ENCODE measurements at regions not wholly inside any gene's neighbourhood (a gene's known extent, or its start where the extent isn't known, plus 50 kb on each side); places are given as distances from the start of the nearest gene placed in this dataset.

GRCh38 chr1:37306461-37306860 lies 167.9 kb upstream of the ZC3H12A start:
- ChIA-PET POLR2A (no interaction called here), CTCF (no interaction called here)
- Histone ChIP-seq H3K4me1 (ENCODE audit: control insufficient read depth, insufficient read depth, low read length) (no peaks in the 10 kb centered on the region), H3K36me3 (ENCODE audit: control insufficient read depth in 2 of 2, insufficient read depth in 1 of 2, low read length in 2 of 2) (no peaks in the 10 kb centered on the region), H3K9me3 (ENCODE audit: control insufficient read depth, insufficient read depth, low read depth, low read length) (no peaks in the 10 kb centered on the region), H3K4me3 (ENCODE audit: low read depth, low read length) (no peak overlapping the region), H3K27ac (ENCODE audit: extremely low read depth, low read depth, low read length) (no peak overlapping the region)
- TF ChIP-seq ZSCAN5A (tag by site-specific recombination; IDR thresholded peaks at IDR 0.05) (no peak), ZNF433 (tag by site-specific recombination; IDR thresholded peaks at IDR 0.05; ENCODE audit: low read depth) (no peak), YY1 (tag by site-specific recombination; IDR thresholded peaks at IDR 0.05) (no peak), ZNF311 (tag by site-specific recombination; IDR thresholded peaks at IDR 0.05; ENCODE audit: borderline replicate concordance) (no peak), MZF1 (tag by site-specific recombination; IDR thresholded peaks at IDR 0.05; ENCODE audit: borderline replicate concordance) (no peak), ZNF223 (tag by site-specific recombination; IDR thresholded peaks at IDR 0.05) (no peak), REST (tag by site-specific recombination; IDR thresholded peaks at IDR 0.05) (no peak), ZNF510 (tag by site-specific recombination; IDR thresholded peaks at IDR 0.05; ENCODE audit: insufficient replicate concordance) (no peak)
- TF ChIP-seq, protein P1, sequence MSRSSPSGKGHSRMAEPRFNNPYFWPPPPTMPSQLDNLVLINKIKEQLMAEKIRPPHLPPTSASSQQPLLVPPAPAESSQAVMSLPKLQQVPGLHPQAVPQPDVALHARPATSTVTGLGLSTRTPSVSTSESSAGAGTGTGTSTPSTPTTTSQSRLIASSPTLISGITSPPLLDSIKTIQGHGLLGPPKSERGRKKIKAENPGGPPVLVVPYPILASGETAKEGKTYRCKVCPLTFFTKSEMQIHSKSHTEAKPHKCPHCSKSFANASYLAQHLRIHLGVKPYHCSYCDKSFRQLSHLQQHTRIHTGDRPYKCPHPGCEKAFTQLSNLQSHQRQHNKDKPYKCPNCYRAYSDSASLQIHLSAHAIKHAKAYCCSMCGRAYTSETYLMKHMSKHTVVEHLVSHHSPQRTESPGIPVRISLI (tag by site-specific recombination; IDR thresholded peaks at IDR 0.05) = no peak
- TF ChIP-seq, protein P2, sequence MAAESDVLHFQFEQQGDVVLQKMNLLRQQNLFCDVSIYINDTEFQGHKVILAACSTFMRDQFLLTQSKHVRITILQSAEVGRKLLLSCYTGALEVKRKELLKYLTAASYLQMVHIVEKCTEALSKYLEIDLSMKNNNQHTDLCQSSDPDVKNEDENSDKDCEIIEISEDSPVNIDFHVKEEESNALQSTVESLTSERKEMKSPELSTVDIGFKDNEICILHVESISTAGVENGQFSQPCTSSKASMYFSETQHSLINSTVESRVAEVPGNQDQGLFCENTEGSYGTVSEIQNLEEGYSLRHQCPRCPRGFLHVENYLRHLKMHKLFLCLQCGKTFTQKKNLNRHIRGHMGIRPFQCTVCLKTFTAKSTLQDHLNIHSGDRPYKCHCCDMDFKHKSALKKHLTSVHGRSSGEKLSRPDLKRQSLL (tag by site-specific recombination; IDR thresholded peaks at IDR 0.05) = no peak
- TF ChIP-seq, protein P3, sequence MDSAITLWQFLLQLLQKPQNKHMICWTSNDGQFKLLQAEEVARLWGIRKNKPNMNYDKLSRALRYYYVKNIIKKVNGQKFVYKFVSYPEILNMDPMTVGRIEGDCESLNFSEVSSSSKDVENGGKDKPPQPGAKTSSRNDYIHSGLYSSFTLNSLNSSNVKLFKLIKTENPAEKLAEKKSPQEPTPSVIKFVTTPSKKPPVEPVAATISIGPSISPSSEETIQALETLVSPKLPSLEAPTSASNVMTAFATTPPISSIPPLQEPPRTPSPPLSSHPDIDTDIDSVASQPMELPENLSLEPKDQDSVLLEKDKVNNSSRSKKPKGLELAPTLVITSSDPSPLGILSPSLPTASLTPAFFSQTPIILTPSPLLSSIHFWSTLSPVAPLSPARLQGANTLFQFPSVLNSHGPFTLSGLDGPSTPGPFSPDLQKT (IDR thresholded peaks at IDR 0.05; ENCODE audit: borderline replicate concordance, low read depth, low read length) = no peak

DNA sequence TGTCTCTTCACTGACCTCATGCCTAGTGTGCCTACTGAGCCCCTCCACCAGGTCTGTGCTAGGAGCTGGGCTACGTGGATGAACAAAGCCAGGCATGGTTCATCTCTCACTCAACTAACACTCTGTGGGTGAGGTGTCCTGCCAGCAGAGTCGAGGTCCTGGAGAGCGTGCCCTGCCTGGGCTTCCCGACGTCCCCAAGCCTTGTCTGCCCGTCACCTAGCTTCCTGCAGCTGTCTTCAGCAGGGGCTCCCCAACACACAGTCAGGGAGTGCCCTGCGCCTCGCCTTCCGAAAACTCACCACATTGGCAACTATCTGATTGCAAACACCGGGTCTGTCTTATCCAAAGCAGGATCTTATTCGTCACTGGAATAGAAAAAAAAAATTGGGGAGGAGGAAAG lies 167.5 kb upstream of the ZC3H12A start:
- ChIA-PET CTCF (no interaction called here), POLR2A (no interaction called here)

More for the DNA sequence above, 167.5 kb upstream of the ZC3H12A start:
- H3K4me3 ChIP-seq (ENCODE audit: low read depth, low read length) = no peak overlapping the region
- H3K27ac ChIP-seq (ENCODE audit: extremely low read depth, low read depth, low read length) = no peak overlapping the region
- H3K9me3 ChIP-seq (ENCODE audit: control insufficient read depth, insufficient read depth, low read depth, low read length) = no peaks in the 10 kb centered on the region
- no peaks in the 10 kb centered on the region for H3K36me3 ChIP-seq (ENCODE audit: control insufficient read depth in 2 of 2, insufficient read depth in 1 of 2, low read length in 2 of 2)
- no peaks in the 10 kb centered on the region for H3K4me1 ChIP-seq (ENCODE audit: control insufficient read depth, insufficient read depth, low read length)
- TF ChIP-seq, protein P4, sequence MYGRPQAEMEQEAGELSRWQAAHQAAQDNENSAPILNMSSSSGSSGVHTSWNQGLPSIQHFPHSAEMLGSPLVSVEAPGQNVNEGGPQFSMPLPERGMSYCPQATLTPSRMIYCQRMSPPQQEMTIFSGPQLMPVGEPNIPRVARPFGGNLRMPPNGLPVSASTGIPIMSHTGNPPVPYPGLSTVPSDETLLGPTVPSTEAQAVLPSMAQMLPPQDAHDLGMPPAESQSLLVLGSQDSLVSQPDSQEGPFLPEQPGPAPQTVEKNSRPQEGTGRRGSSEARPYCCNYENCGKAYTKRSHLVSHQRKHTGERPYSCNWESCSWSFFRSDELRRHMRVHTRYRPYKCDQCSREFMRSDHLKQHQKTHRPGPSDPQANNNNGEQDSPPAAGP (tag by site-specific recombination; IDR thresholded peaks at IDR 0.05) = no peak
- no peak for TF ChIP-seq ZBTB26 (tag by site-specific recombination; optimal IDR thresholded peaks at IDR 0.05)
- no peak for TF ChIP-seq ZNF354C (tag by site-specific recombination; IDR thresholded peaks at IDR 0.05; ENCODE audit: borderline replicate concordance, low read depth)
- TF ChIP-seq ZNF785 (tag by site-specific recombination; IDR thresholded peaks at IDR 0.05) = no peak
- no peak for TF ChIP-seq ZNF2 (tag by site-specific recombination; IDR thresholded peaks at IDR 0.05)
- TF ChIP-seq SCRT2 (tag by site-specific recombination; IDR thresholded peaks at IDR 0.05) = no peak

All from HEK293 (cell line).